LNCaP clone FGC (cell line): ENCODE measurements at regions not wholly inside any gene's neighbourhood (a gene's known extent, or its start where the extent isn't known, plus 50 kb on each side); places are given as distances from the start of the nearest gene placed in this dataset.

Experiments used
- DNase-seq: peaks from one replicate; pipeline ENCODE4 v3.0.0-alpha.2; 2011; ENCODE audit warnings: low read depth
- H3K4me3 ChIP-seq: 2 replicates; pipeline ENCODE4 v1.5.1; 2011; ENCODE audit warnings: mild to moderate bottlenecking, low read depth, low read length, control low read depth
- CTCF ChIP-seq: IDR thresholded peaks from 2 replicates; pipeline ENCODE4 v1.5.1; 2012; ENCODE audit warnings: mild to moderate bottlenecking; ENCODE audit not compliant: control insufficient read depth, insufficient read depth; ENCODE audit errors: extremely low read depth

DNA sequence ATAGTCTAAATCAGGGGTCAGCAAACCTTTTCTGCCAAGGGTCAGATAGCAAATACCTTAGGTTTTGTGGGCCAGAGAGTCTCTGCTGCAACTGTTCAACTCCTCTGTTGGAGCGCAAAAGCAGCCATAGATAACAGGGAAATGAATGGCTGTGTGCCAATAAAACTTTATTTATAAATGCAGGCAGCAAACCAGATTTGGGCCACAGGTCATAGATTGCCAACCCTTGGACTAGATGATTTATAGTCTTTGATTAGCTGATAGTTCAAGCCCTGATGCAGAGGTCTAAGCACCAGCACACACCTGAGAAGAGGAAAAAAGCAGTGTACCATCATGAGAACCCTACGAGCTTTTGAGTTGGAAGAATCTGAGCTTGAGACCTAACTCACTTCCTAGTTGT lies 86.0 kb upstream of the DYNLRB2 start:
- DNase-seq: no peak
- H3K4me3 ChIP-seq: no peak overlapping the region
- TF ChIP-seq CTCF: no peak

GRCh38 chr16:80449392-80449791 lies 91.4 kb upstream of the DYNLRB2 start:
- DNase-seq: no peak
- TF ChIP-seq CTCF: no peak

DNA sequence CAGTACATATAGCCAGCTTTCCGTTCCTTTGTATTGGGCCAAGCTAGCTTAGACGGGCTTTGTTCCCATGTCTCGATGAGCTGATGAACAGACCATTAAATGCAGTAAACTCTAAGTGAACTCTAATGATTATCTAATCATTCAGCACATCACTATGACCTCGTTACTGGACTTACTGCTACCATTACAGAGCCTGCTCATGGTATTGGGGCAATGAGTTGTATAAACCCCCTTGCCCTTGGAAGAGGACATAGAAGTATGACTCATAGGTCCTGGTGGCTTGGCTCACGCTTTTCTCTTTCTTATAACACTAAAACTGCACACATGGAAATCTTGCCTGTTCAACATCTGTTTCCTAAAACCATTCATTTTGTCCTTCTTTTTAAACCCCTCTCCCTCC lies 93.6 kb upstream of the DYNLRB2 start:
- DNase-seq: no peak
- TF ChIP-seq CTCF: no peak

More at GRCh38 chr16:80449392-80449791, 91.4 kb upstream of the DYNLRB2 start:
- no peak overlapping the region for H3K4me3 ChIP-seq

GRCh38 chr16:80442779-80443178 lies 98.0 kb upstream of the DYNLRB2 start:
- no peak for TF ChIP-seq CTCF
- DNase-seq: no peak
- H3K4me3 ChIP-seq: no peak overlapping the region

More for the DNA sequence above, 93.6 kb upstream of the DYNLRB2 start:
- H3K4me3 ChIP-seq: no peak overlapping the region

DNA sequence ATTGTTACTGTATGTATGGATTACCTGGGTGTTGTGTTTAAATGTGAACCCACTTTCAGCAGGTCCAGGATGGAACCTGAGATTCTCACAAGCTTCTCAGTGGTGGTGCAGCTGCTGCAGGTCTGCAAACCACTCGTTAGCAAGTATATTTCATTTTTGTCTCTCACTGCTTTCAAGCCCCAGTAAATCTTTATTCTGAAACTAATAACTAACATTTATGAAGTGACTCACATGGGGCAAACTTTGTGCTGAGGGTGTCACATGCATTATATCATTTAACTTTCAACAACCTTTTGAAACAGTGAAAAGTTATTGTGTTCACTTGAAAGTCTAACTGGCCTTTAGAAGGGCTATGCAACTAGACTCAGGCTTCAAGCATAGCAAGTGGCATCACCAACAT lies 98.9 kb upstream of the DYNLRB2 start:
- DNase-seq: no peak
- H3K4me3 ChIP-seq: no peak overlapping the region
- no peak for TF ChIP-seq CTCF

DNA sequence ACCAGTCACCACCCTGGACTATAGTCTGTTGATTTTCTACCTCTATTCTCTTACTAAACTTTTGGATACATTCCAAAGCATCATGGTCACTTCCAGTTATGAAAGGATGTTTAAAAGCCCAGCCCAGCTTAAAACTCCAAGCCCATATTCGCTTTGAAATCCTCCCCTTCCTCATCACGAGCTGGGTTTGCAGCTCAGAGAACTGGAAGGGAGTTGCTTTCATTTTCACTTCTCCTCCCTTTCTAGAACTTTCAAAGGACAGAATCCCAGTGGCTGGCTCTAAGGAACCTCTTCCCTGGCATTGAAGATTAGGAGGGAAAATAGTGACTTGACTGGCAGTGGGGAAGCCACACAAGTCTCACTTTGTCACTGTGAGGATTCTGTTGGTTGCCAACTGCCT lies 100.1 kb upstream of the DYNLRB2 start:
- no peak for TF ChIP-seq CTCF
- H3K4me3 ChIP-seq: no peak overlapping the region
- no peak for DNase-seq

GRCh38 chr16:80437707-80438106 lies 103.1 kb upstream of the DYNLRB2 start:
- DNase-seq: no peak
- H3K4me3 ChIP-seq: no peak overlapping the region
- TF ChIP-seq CTCF: no peak
